OCI-LY1 (cell line): ENCODE measurements at regions not wholly inside any gene's neighbourhood (a gene's known extent, or its start where the extent isn't known, plus 50 kb on each side); places are given as distances from the start of the nearest gene placed in this dataset.

ENCODE experiments used
- H2AFZ ChIP-seq: fragments of 200-600 bp; sonication (generic), shearing (Covaris generic); 2 replicates; pipeline ENCODE4 v1.6.0; 2014; ENCODE audit warnings: antibody characterized with exemption, mild to moderate bottlenecking, low read length
- H3F3A ChIP-seq: fragments of 200-600 bp; sonication (generic), shearing (Covaris generic); 2 replicates; pipeline ENCODE4 v1.6.0; 2014; ENCODE audit warnings: mild to moderate bottlenecking, antibody characterized with exemption, low read length, moderate library complexity; ENCODE audit not compliant: insufficient read depth
- H3K27ac ChIP-seq: fragments of 200-600 bp; sonication (generic); 2 replicates; pipeline ENCODE4 v1.5.1; 2014; ENCODE audit warnings: low read length, mixed run types, mild to moderate bottlenecking, low read depth; ENCODE audit not compliant: poor library complexity, severe bottlenecking
- H3K27me3 ChIP-seq: fragments of 200-600 bp; sonication (generic); 2 replicates; pipeline ENCODE4 v1.6.0; 2014; ENCODE audit warnings: antibody characterized with exemption, mild to moderate bottlenecking, low read length, moderate library complexity; ENCODE audit not compliant: insufficient read depth
- H3K36me3 ChIP-seq: fragments of 200-600 bp; sonication (generic); 2 replicates; pipeline ENCODE4 v1.6.1; 2014; ENCODE audit warnings: mild to moderate bottlenecking, antibody characterized with exemption, low read length, moderate library complexity, mixed read lengths; ENCODE audit not compliant: insufficient read depth
- H3K4me1 ChIP-seq: fragments of 200-600 bp; sonication (generic); 2 replicates; pipeline ENCODE4 v1.5.1; 2014; ENCODE audit warnings: mild to moderate bottlenecking, low read length, moderate library complexity; ENCODE audit not compliant: insufficient read depth, severe bottlenecking
- H3K4me2 ChIP-seq: fragments of 200-600 bp; sonication (generic), shearing (Covaris generic); 2 replicates; pipeline ENCODE4 v1.6.1; 2014; ENCODE audit warnings: low read length
- H3K4me3 ChIP-seq: fragments of 200-600 bp; sonication (generic); 2 replicates; pipeline ENCODE4 v1.5.1; 2014; ENCODE audit warnings: low read length, low read depth, mild to moderate bottlenecking, mixed read lengths; ENCODE audit not compliant: poor library complexity, severe bottlenecking
- H3K79me2 ChIP-seq: fragments of 200-600 bp; shearing (Covaris generic); 2 replicates; pipeline ENCODE4 v1.6.1; 2016; ENCODE audit warnings: mixed run types, low read length, mixed read lengths; ENCODE audit not compliant: insufficient read depth
- H3K9ac ChIP-seq: fragments of 200-600 bp; sonication (generic), shearing (Covaris generic); 2 replicates; pipeline ENCODE4 v1.6.1; 2014; ENCODE audit warnings: mild to moderate bottlenecking, low read length, mixed read lengths
- H3K9me2 ChIP-seq: fragments of 200-600 bp; sonication (generic), shearing (Covaris generic); 2 replicates; pipeline ENCODE4 v1.6.1; 2014; ENCODE audit warnings: low read depth, mild to moderate bottlenecking, low read length, mixed read lengths
- H3K9me3 ChIP-seq: fragments of 200-600 bp; shearing (Covaris generic); 2 replicates; pipeline ENCODE4 v1.6.1; 2014; ENCODE audit warnings: low read length, mixed read lengths
- H4K20me1 ChIP-seq: fragments of 200-600 bp; sonication (generic), shearing (Covaris generic); 2 replicates; pipeline ENCODE4 v1.6.0; 2016; ENCODE audit warnings: mild to moderate bottlenecking, low read length; ENCODE audit not compliant: insufficient read depth
- CTCF ChIP-seq: fragments of 200-600 bp; sonication (generic), shearing (Covaris generic); IDR thresholded peaks from 2 replicates; pipeline ENCODE4 v1.5.1; 2017; ENCODE audit warnings: mild to moderate bottlenecking, antibody characterized with exemption, low read length, moderate library complexity, mixed read lengths
- EZH2 ChIP-seq: fragments of 200-600 bp; sonication (generic), shearing (Covaris generic); IDR thresholded peaks from 2 replicates; pipeline ENCODE4 v1.8.0; 2017; ENCODE audit warnings: borderline replicate concordance, mixed run types, mild to moderate bottlenecking, antibody characterized with exemption, low read length, moderate library complexity, mixed read lengths

- Histone ChIP-seq H3F3A (no peaks in the 10 kb centered on the region), H2AFZ (no peak overlapping the region), H3K79me2 (no peaks in the 10 kb centered on the region), H4K20me1 (no peaks in the 10 kb centered on the region), H3K27me3 (no peaks in the 10 kb centered on the region), H3K9me3 (no peaks in the 10 kb centered on the region), H3K4me2 (no peak overlapping the region), H3K4me3 (no peak overlapping the region), H3K36me3 (no peaks in the 10 kb centered on the region), H3K9me2 (no peaks in the 10 kb centered on the region), H3K4me1 (no peaks in the 10 kb centered on the region), H3K27ac (no peak overlapping the region), H3K9ac (no peak overlapping the region)
- TF ChIP-seq CTCF (no peak), EZH2 (no peak)
These were observed 114.7 kb upstream of the SLC24A5 start for GRCh38 chr15:48006031-48006511.

- no peaks in the 10 kb centered on the region for H4K20me1 ChIP-seq
- H3K4me2 ChIP-seq: no peak overlapping the region
- H3F3A ChIP-seq: no peaks in the 10 kb centered on the region
- no peaks in the 10 kb centered on the region for H3K79me2 ChIP-seq
- H3K9me3 ChIP-seq: no peaks in the 10 kb centered on the region
- H3K9me2 ChIP-seq: no peaks in the 10 kb centered on the region
- H3K27me3 ChIP-seq: no peaks in the 10 kb centered on the region
- no peak overlapping the region for H3K27ac ChIP-seq
- H3K36me3 ChIP-seq: no peaks in the 10 kb centered on the region
- no peak overlapping the region for H3K9ac ChIP-seq
- no peak overlapping the region for H2AFZ ChIP-seq
- TF ChIP-seq CTCF (no peak), EZH2 (no peak)
- no peak overlapping the region for H3K4me3 ChIP-seq
- no peaks in the 10 kb centered on the region for H3K4me1 ChIP-seq
These were observed 110.5 kb upstream of the SLC24A5 start for GRCh38 chr15:48010316-48010715.

GRCh38 chr15:48012191-48012590, 108.6 kb upstream of the SLC24A5 start:
- H3K9me3 ChIP-seq: no peaks in the 10 kb centered on the region
- no peak overlapping the region for H3K27ac ChIP-seq
- no peak overlapping the region for H3K4me2 ChIP-seq
- H3K4me3 ChIP-seq: no peak overlapping the region
- H3K79me2 ChIP-seq: no peaks in the 10 kb centered on the region
- H3K9ac ChIP-seq: no peak overlapping the region
- H3K4me1 ChIP-seq: no peaks in the 10 kb centered on the region
- no peaks in the 10 kb centered on the region for H3K9me2 ChIP-seq
- no peaks in the 10 kb centered on the region for H3F3A ChIP-seq
- no peaks in the 10 kb centered on the region for H3K36me3 ChIP-seq
- TF ChIP-seq CTCF: no peak
- TF ChIP-seq EZH2: no peak
- H2AFZ ChIP-seq: no peak overlapping the region
- no peaks in the 10 kb centered on the region for H4K20me1 ChIP-seq
- H3K27me3 ChIP-seq: 0 out of 2 replicates have a peak, but pooled peaks cover 4% of the 10 kb centered on the region
